Common myeloid progenitor, CD34-positive (primary cell): ENCODE measurements at regions not wholly inside any gene's neighbourhood (a gene's known extent, or its start where the extent isn't known, plus 50 kb on each side); places are given as distances from the start of the nearest gene placed in this dataset.

Experiments used
- CTCF ChIA-PET: fragments of 350-600 bp; sonication (Branson Sonifier 250); formaldehyde crosslinking; loops from one replicate; lab custom pipeline; 2021; ENCODE audit warnings: antibody characterized with exemption; lab: Charles Lee
- POLR2A ChIA-PET: fragments of 350-600 bp; sonication (Branson Sonifier 250); formaldehyde crosslinking; loops from one replicate; lab custom pipeline; 2021; ENCODE audit warnings: antibody characterized with exemption; lab: Charles Lee
- DNase-seq, 3 donors: peaks; one replicate each; pipeline versions ENCODE4 v3.0.0 to v3.0.0-alpha.2; 2013
- H3K27ac ChIP-seq, 2 experiments: 1 replicate in 1 of 2; 2 replicates in 1 of 2; pipeline ENCODE4 v1.7.0; 2013; ENCODE audit warnings: inconsistent platforms in 2 of 2, low read length in 2 of 2, mild to moderate bottlenecking in 2 of 2, low read depth in 1 of 2, moderate library complexity in 1 of 2; ENCODE audit not compliant: severe bottlenecking in 2 of 2, insufficient read depth in 1 of 2, poor library complexity in 1 of 2
- H3K27me3 ChIP-seq, 5 experiments: replicated peaks in 2 of 5; 1 replicate in 3 of 5; 2 replicates in 2 of 5; pipeline versions ENCODE4 v1.6.1 to v1.7.0; 2013; ENCODE audit warnings: low read length in 4 of 5, mild to moderate bottlenecking in 2 of 5, moderate library complexity in 2 of 5, inconsistent platforms in 1 of 5; ENCODE audit not compliant: insufficient read depth in 5 of 5, control insufficient read depth in 4 of 5
- H3K36me3 ChIP-seq, 4 experiments: 1 replicate in 2 of 4; 2 replicates in 2 of 4; pipeline versions ENCODE4 v1.6.1 to v1.7.0; 2013; ENCODE audit warnings: low read length in 3 of 4, control low read depth in 1 of 4, mild to moderate bottlenecking in 1 of 4; ENCODE audit not compliant: control insufficient read depth in 4 of 4, insufficient read depth in 4 of 4
- H3K4me1 ChIP-seq, 4 experiments: 1 replicate in 3 of 4; 2 replicates in 1 of 4; pipeline versions ENCODE4 v1.6.1 to v1.7.1; 2013; ENCODE audit warnings: low read length in 3 of 4, mild to moderate bottlenecking in 3 of 4, control low read depth in 1 of 4, inconsistent platforms in 1 of 4, moderate library complexity in 1 of 4; ENCODE audit not compliant: control insufficient read depth in 4 of 4, insufficient read depth in 4 of 4; ENCODE audit errors: control extremely low read depth in 1 of 4
- H3K4me3 ChIP-seq, 7 experiments: 1 replicate in 4 of 7; 2 replicates in 3 of 7; pipeline versions ENCODE4 v1.5.1 to v1.7.0; 2013; ENCODE audit warnings: mild to moderate bottlenecking in 7 of 7, low read length in 6 of 7, moderate library complexity in 6 of 7, inconsistent platforms in 2 of 7, low read depth in 2 of 7, control low read depth in 1 of 7; ENCODE audit not compliant: insufficient read depth in 4 of 7, control insufficient read depth in 1 of 7; ENCODE audit errors: extremely low read depth in 1 of 7
- H3K9me3 ChIP-seq, 5 experiments: 1 replicate in 4 of 5; 2 replicates in 1 of 5; pipeline versions ENCODE4 v1.6.1 to v1.7.1; 2013; ENCODE audit warnings: low read length in 4 of 5, mild to moderate bottlenecking in 2 of 5, inconsistent platforms in 1 of 5, low read depth in 1 of 5, moderate library complexity in 1 of 5; ENCODE audit not compliant: control insufficient read depth in 4 of 5, insufficient read depth in 2 of 5; ENCODE audit errors: control extremely low read depth in 1 of 5
- WGBS: methylation state at CpG from one replicate; pipeline ENCODE4 v1.1.5; 2013; ENCODE audit not compliant: insufficient coverage; 5-methylcytosine and 5-hydroxymethylcytosine counted together

GRCh38 chr10:37713132-37713501, 144.3 kb downstream of the ZNF248 start:
- H3K36me3 ChIP-seq: no peaks in the 10 kb centered on the region
- no peak for DNase-seq
- POLR2A ChIA-PET: no interaction called here
- H3K9me3 ChIP-seq: peaks cover 0 to 17% (median 2%) of the 10 kb centered on the region in 5 experiments
- no peak overlapping the region for H3K4me3 ChIP-seq
- no peaks in the 10 kb centered on the region for H3K27me3 ChIP-seq
- CTCF ChIA-PET: no interaction called here
- H3K4me1 ChIP-seq: no peaks in the 10 kb centered on the region
- WGBS: 71% methylated on average over 1 of the region's 3 CpGs
- H3K27ac ChIP-seq: no peak overlapping the region

- DNase-seq: no peak
- Histone ChIP-seq H3K4me3 (no peak overlapping the region), H3K4me1 (no peaks in the 10 kb centered on the region), H3K27ac (no peak overlapping the region), H3K36me3 (no peaks in the 10 kb centered on the region), H3K9me3 (peaks cover 0 to 20% (median 2%) of the 10 kb centered on the region in 5 experiments), H3K27me3 (no peaks in the 10 kb centered on the region)
- POLR2A ChIA-PET: no interaction called here
- WGBS: 85% methylated on average over 4 of the region's 4 CpGs
- CTCF ChIA-PET: no interaction called here
Observed at GRCh38 chr10:37712489-37713131, 144.8 kb downstream of the ZNF248 start.

- Histone ChIP-seq H3K27ac (no peak overlapping the region), H3K9me3 (peaks cover 0 to 20% (median 2%) of the 10 kb centered on the region in 5 experiments), H3K27me3 (no peaks in the 10 kb centered on the region), H3K36me3 (no peaks in the 10 kb centered on the region), H3K4me1 (no peaks in the 10 kb centered on the region), H3K4me3 (no peak overlapping the region)
- ChIA-PET POLR2A (no interaction called here), CTCF (no interaction called here)
- DNase-seq: no peak
- WGBS: 87% methylated on average over 12 of the region's 13 CpGs
Observed at GRCh38 chr10:37711617-37712488, 145.6 kb downstream of the ZNF248 start.

- CTCF ChIA-PET: no interaction called here
- 95% methylated on average over 7 of the region's 7 CpGs for WGBS
Observed at GRCh38 chr10:37710831-37711616, 146.4 kb downstream of the ZNF248 start.

GRCh38 chr10:37707829-37708578, 149.4 kb downstream of the ZNF248 start:
- Histone ChIP-seq H3K36me3 (no peaks in the 10 kb centered on the region), H3K9me3 (peaks cover 0 to 37% (median 5%) of the 10 kb centered on the region in 5 experiments), H3K27me3 (no peaks in the 10 kb centered on the region), H3K4me3 (no peak overlapping the region), H3K4me1 (no peaks in the 10 kb centered on the region), H3K27ac (no peak overlapping the region)
- POLR2A ChIA-PET: no interaction called here
- DNase-seq: no peak
- WGBS: 14% methylated on average over 1 of the region's 2 CpGs
- CTCF ChIA-PET: no interaction called here

More at GRCh38 chr10:37710831-37711616, 146.4 kb downstream of the ZNF248 start:
- no peak overlapping the region for H3K4me3 ChIP-seq
- H3K4me1 ChIP-seq: no peaks in the 10 kb centered on the region
- no peaks in the 10 kb centered on the region for H3K36me3 ChIP-seq
- no peak overlapping the region for H3K27ac ChIP-seq
- POLR2A ChIA-PET: no interaction called here
- H3K9me3 ChIP-seq: peaks cover 0 to 20% (median 4%) of the 10 kb centered on the region in 5 experiments
- no peak for DNase-seq
- H3K27me3 ChIP-seq: no peaks in the 10 kb centered on the region

GRCh38 chr10:37704566-37704965, 152.8 kb downstream of the ZNF248 start:
- ChIA-PET POLR2A (no interaction called here), CTCF (no interaction called here)
- Histone ChIP-seq H3K36me3 (no peaks in the 10 kb centered on the region), H3K4me3 (no peak overlapping the region), H3K4me1 (no peaks in the 10 kb centered on the region), H3K27ac (no peak overlapping the region), H3K9me3 (peaks cover 0 to 39% (median 5%) of the 10 kb centered on the region in 5 experiments), H3K27me3 (no peaks in the 10 kb centered on the region)
- 75% methylated on average over 4 of the region's 4 CpGs for whole genome bisulfite sequencing
- no peak for DNase-seq
